HG03066 (cell line): ENCODE measurements at regions not wholly inside any gene's neighbourhood (a gene's known extent, or its start where the extent isn't known, plus 50 kb on each side); places are given as distances from the start of the nearest gene placed in this dataset.
"Not testable (repeated sequence)": the region's sequence is repeated elsewhere in the genome, so short reads cannot be mapped to it uniquely, and the experiment has no call there.

Experiments
- ATAC-seq: cut with Tn5 transposase; IDR thresholded peaks from one replicate; pipeline ENCODE4 v1.9.1; 2021; ENCODE audit warnings: low read depth; ENCODE audit not compliant: unreplicated experiment

DNA sequence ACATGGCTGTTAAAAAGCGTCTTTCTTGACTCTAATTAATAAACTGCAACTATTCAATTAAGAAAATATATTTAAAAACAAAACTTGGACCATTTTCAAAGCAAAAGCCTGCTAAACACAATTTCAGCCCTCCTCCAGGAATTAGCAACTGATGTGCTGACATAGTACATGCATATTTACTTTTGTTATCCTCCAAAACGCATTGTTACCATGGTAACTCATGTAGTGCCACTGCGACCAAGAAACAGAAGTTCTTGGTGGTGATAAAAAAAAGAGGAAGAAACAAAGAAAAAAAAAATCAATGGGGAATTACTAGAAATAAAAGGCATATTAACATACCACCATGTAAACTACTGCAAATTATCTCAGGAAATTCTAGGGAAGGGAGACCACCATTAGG lies 793.4 kb upstream of the CDH8 start:
- ATAC-seq, result no peak

DNA sequence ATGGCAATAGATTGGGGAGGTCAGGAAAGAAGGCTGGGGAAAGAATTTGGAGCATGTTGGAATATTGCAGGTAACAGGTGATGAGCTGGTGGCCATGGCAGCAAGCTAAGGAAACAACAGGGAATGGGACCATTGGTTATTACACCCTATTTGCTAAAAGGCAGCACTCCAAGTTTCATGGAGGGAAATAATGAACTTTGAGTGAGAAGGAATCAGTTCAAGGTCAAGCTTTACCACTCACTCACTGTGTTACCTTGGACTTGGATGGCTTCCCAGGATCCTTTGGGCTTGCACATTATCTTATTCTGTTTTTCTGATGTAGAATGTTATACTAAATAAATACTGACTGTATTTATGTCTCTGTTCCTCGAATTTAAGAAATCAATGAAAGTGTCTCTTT lies 792.8 kb upstream of the CDH8 start:
- ATAC-seq, result no peak

DNA sequence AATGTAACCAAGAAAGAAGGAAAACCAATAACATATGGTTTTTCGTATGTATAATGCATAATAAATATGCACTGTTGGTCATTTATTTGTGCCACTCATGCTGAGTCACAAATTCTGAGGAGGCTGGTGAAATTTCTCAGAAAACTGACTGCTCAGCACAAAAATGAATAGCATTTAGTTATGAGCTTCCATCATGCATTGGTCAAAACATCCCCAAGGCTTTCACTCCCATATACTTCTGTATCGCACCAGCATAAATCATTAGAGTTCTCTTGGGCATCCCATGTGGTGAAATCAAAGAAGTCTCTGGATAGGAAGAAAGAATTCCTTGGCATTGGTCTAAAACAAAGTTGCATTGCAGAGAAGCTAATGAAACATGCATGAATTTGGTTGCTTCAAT lies 785.6 kb upstream of the CDH8 start:
- ATAC-seq, result no peak

DNA sequence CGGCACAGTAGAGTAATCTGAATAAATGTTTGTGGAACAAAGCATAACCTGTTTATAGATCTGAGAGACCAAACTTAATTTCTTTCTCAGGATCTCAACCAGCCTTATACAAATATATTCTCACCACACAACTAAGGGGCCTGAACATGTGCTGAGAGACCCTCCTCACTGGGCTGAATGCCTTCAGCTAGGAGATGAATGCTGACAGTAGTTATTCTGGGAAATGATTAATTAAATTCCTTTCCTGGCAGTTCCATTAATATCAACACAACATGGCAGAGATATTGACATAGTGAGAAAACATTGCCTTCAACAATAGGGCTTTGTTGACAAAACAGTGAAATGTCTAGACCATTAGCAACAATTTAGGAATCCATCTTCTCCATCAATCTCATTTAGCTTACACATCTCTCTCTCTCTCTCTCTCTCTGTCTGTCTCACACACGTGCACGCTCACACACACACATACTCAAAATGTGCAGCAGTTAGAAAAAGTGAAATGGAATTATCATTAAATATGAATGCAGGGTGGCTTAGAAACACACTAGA lies 780.8 kb upstream of the CDH8 start:
- no peak for ATAC-seq

GRCh38 chr16:62814891-62815290 lies 778.7 kb upstream of the CDH8 start:
- no peak for ATAC-seq

GRCh38 chr16:62805221-62805857 lies 769.1 kb upstream of the CDH8 start:
- no peak for ATAC-seq

DNA sequence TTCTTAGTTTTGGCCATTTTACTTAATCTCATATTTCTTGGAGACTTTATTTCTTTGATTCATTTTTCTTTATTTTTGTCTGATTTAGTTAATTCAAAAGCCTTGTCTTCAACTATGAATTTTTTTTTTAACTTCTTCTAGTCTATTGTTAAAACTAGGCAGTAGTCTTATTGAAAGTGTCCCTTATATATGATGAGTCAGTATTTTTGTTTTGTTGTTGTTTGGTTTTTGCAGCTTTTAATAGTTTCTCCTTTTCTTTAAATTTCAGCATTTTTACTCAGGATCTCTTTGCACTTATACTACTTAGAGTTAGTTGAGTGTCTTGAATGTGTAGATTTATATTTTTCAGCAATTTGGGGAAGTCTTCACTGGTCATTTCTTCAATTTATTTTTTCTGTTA lies 758.5 kb upstream of the CDH8 start:
- no peak for ATAC-seq

DNA sequence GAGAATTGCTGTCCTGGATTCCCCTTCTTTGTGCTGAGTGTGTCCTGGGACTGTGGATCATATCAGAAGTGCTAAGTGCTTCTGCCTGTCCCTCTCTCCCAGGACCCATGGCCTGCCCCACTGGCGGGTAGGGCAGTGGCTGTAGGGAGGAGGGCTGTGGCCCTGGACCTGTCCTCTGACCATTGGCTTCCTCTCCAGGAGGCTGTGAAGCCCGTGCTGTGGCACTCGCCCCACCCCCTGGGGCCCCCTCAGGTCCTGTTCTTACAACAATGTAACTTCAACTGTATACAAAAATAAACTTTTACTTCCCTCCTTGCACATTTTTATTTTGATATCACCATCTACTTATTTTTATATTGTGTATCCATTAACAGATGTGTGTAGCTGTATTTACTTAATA lies 743.8 kb upstream of the CDH8 start:
- not testable (repeated sequence) for ATAC-seq

GRCh38 chr16:62764572-62764971 lies 728.3 kb upstream of the CDH8 start:
- ATAC-seq, result no peak

DNA sequence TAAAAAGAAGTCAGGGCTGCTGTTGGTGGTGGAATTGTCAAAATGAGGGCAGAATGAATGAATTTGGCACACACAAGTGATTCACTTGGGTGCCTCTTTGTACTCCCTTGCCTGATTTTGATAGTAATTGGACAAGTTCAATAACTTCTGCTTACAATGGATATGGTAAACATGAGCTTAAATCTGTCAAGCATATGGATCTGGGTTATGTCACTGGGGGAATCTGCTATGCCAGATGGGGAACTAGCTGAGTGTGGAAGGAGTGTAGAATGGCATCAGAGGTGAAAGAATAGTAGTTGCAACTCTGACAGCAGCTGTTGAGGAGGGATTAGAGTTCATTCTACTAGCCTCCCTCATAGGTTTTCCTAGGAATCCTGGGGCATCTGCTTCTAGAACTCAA lies 724.2 kb upstream of the CDH8 start:
- ATAC-seq, result no peak

GRCh38 chr16:62755938-62756337 lies 719.7 kb upstream of the CDH8 start:
- ATAC-seq, result no peak

DNA sequence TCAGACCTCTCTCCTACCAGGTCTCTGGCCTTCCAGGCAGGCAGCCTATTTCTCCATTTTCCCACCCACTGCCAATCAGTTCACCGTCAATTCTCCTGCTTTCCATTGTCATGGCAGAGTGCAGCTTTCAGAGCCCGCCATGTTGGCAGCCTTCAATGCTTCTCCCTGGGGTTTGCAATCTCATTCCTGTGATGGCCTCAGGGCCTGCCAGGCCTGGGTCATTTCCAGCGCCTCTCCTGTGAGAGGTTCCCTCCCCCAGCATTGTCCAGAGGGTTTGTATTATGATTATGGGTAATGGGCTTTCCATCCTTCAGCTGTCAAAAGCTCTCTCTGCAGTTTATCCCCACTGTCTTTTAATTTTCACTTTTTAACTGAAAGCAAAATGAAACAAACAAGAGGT lies 716.6 kb upstream of the CDH8 start:
- ATAC-seq, result no peak

DNA sequence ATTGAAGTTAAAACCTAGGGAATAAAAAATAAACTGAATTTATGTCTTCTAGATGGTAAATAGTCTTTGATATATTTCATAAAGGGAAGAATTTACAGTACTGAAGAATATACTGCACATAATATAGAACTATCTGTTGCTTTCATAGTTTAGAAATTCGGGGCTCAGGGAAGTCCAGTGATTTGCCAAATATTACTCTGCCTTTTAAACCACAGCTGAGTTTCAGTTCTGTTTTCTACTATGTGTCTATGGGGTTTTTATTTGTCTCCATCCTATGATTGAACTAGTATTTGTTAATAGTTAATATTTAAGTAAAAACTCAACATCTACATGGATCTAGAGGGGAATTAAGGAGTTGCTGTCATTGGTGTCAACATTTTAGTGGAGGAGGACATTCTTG lies 715.0 kb upstream of the CDH8 start:
- no peak for ATAC-seq

DNA sequence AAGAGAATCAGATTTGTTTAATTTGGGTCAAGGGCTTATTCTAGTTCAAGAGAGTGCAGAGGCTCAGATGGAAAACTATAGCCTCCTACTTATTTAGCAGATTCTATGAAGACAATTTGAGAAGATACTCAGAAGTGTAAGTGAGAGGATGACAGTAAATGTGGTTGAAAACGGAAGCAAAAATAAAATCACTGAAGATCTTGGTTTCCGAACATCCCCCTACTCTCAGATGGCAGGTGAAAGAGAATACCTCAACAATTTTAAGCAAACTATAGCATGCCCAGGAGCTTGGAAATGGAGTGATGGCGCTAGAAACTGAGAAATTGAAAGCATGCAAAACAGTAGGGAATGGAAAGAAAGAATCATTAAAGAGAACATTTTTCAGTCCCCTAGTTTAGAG lies 705.5 kb upstream of the CDH8 start:
- ATAC-seq, result no peak

GRCh38 chr16:62738666-62739460 lies 702.6 kb upstream of the CDH8 start:
- no peak for ATAC-seq

DNA sequence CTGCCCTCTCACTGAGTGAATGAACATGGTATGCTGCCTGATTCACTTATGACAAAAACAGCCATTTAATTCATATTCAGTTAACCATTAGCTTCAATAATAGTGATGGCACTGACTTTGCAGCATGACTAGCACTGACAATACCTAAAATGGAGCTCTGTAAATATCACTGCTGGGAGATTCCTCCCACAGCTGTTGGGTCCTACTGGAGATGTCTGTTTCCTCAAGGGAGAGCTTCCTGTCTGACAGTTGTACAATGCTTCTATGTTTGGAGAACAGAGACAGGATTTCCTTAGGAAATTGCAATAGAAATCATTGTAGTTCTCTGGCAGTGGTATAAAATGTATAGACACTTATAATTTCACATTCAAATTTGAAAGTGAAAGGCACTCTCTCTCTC lies 695.9 kb upstream of the CDH8 start:
- no peak for ATAC-seq

GRCh38 chr16:62724670-62725269 lies 688.5 kb upstream of the CDH8 start:
- not testable (repeated sequence) for ATAC-seq

- ATAC-seq, result no peak
Observed at GRCh38 chr16:62720651-62721050, 684.4 kb upstream of the CDH8 start.

- no peak for ATAC-seq
Observed at GRCh38 chr16:62717026-62717425, 680.8 kb upstream of the CDH8 start.

DNA sequence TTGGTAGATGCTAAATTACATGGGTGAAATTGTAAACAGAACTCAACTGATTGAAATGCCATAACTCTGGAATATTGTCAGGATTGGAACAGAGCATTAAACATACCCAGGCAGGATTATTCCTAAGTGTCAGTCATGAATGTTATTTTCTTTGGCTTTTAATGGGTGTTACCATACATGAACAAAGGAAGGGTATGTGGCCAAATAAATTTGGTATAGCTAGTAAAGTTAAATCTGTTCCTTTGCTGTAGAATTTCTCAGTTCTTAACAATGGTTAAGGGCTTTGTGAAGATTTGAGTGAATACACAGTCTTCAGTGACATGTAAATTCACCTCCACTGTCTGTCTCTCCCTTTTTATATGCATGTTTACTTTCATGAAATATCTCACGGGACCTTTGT lies 679.5 kb upstream of the CDH8 start:
- no peak for ATAC-seq

- no peak for ATAC-seq
Observed at GRCh38 chr16:62712566-62712965, 676.3 kb upstream of the CDH8 start.

GRCh38 chr16:62711797-62712196 lies 675.6 kb upstream of the CDH8 start:
- no peak for ATAC-seq
